K562 (cell line): ENCODE measurements at regions not wholly inside any gene's neighbourhood (a gene's known extent, or its start where the extent isn't known, plus 50 kb on each side); places are given as distances from the start of the nearest gene placed in this dataset.

Experiments
- BDP1 ChIP-seq: IDR thresholded peaks from 3 replicates; pipeline ENCODE4 v1.6.1; 2011; ENCODE audit not compliant: insufficient read length, insufficient read depth
- CEBPB ChIP-seq: fragments of 450-650 bp; IDR thresholded peaks from 2 replicates; pipeline ENCODE4 v1.6.1; 2016; ENCODE audit warnings: missing genetic modification characterization, missing compliant biosample characterization
- EGR1 ChIP-seq: fragments of 450-650 bp; conservative IDR thresholded peaks from 2 replicates; pipeline ENCODE4 v1.6.1; 2017; ENCODE audit warnings: mild to moderate bottlenecking
- PPARD ChIP-seq: fragments of 250-450 bp; sonication (Bioruptor Pico); IDR thresholded peaks from 2 replicates; pipeline ENCODE4 v1.8.0; 2022; ENCODE audit warnings: inconsistent platforms, mild to moderate bottlenecking, moderate library complexity
- RBFOX2 ChIP-seq: fragments of 200-400 bp; formaldehyde crosslinking; IDR thresholded peaks from 2 replicates; pipeline ENCODE4 v1.6.1; 2017; ENCODE audit warnings: low read depth, mild to moderate bottlenecking, low read length, moderate library complexity
- ZBED1 ChIP-seq: IDR thresholded peaks from 2 replicates; pipeline ENCODE4 v1.6.1; 2014
- TF ChIP-seq, protein P1 (sequence below): conservative IDR thresholded peaks from 2 replicates; pipeline ENCODE4 v1.6.1; 2011; ENCODE audit warnings: low read depth, mild to moderate bottlenecking, low read length; ENCODE audit not compliant: control insufficient read depth
- TF ChIP-seq, protein P2 (sequence below): fragments of 250-450 bp; sonication (Bioruptor Pico); IDR thresholded peaks from 2 replicates; pipeline ENCODE4 v1.5.0; 2020; ENCODE audit warnings: mild to moderate bottlenecking, borderline replicate concordance
- TF ChIP-seq, protein P3 (sequence below): IDR thresholded peaks from 2 replicates; pipeline ENCODE4 v1.6.1; 2011; ENCODE audit not compliant: insufficient read length; ENCODE audit errors: extremely low read depth
- TF ChIP-seq, protein P4 (sequence below): sonication (generic); formaldehyde crosslinking; IDR thresholded peaks from 2 replicates; pipeline ENCODE4 v1.8.0; 2023; ENCODE audit warnings: missing genetic modification reagents, mild to moderate bottlenecking, borderline replicate concordance

DNA sequence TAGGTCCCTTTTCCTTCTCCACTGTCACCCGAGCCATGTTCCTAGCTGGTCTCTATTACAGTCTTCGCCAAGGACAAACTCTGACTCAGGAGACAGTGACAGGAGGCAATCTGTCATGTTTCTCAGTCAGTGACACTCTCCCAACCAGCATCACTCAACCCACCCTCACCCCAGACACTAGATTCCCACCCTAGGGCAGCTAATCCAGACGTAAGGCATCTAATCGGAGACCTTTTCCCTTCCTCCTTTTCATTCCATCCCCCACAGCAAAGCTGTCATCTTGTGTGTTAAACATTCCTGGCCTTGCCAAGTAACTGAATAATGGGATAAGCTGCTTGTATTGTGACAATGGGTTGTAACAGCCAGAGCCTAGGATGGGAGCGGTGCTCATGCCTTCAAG lies 95.2 kb downstream of the SNX18 start (continued):
- TF ChIP-seq, protein P1, sequence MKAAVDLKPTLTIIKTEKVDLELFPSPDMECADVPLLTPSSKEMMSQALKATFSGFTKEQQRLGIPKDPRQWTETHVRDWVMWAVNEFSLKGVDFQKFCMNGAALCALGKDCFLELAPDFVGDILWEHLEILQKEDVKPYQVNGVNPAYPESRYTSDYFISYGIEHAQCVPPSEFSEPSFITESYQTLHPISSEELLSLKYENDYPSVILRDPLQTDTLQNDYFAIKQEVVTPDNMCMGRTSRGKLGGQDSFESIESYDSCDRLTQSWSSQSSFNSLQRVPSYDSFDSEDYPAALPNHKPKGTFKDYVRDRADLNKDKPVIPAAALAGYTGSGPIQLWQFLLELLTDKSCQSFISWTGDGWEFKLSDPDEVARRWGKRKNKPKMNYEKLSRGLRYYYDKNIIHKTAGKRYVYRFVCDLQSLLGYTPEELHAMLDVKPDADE = no peak
- TF ChIP-seq, protein P2, sequence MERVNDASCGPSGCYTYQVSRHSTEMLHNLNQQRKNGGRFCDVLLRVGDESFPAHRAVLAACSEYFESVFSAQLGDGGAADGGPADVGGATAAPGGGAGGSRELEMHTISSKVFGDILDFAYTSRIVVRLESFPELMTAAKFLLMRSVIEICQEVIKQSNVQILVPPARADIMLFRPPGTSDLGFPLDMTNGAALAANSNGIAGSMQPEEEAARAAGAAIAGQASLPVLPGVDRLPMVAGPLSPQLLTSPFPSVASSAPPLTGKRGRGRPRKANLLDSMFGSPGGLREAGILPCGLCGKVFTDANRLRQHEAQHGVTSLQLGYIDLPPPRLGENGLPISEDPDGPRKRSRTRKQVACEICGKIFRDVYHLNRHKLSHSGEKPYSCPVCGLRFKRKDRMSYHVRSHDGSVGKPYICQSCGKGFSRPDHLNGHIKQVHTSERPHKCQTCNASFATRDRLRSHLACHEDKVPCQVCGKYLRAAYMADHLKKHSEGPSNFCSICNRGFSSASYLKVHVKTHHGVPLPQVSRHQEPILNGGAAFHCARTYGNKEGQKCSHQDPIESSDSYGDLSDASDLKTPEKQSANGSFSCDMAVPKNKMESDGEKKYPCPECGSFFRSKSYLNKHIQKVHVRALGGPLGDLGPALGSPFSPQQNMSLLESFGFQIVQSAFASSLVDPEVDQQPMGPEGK = no peak
- TF ChIP-seq, protein P3, sequence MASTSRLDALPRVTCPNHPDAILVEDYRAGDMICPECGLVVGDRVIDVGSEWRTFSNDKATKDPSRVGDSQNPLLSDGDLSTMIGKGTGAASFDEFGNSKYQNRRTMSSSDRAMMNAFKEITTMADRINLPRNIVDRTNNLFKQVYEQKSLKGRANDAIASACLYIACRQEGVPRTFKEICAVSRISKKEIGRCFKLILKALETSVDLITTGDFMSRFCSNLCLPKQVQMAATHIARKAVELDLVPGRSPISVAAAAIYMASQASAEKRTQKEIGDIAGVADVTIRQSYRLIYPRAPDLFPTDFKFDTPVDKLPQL = no peak
- TF ChIP-seq ZBED1 = no peak
- TF ChIP-seq, protein P4, sequence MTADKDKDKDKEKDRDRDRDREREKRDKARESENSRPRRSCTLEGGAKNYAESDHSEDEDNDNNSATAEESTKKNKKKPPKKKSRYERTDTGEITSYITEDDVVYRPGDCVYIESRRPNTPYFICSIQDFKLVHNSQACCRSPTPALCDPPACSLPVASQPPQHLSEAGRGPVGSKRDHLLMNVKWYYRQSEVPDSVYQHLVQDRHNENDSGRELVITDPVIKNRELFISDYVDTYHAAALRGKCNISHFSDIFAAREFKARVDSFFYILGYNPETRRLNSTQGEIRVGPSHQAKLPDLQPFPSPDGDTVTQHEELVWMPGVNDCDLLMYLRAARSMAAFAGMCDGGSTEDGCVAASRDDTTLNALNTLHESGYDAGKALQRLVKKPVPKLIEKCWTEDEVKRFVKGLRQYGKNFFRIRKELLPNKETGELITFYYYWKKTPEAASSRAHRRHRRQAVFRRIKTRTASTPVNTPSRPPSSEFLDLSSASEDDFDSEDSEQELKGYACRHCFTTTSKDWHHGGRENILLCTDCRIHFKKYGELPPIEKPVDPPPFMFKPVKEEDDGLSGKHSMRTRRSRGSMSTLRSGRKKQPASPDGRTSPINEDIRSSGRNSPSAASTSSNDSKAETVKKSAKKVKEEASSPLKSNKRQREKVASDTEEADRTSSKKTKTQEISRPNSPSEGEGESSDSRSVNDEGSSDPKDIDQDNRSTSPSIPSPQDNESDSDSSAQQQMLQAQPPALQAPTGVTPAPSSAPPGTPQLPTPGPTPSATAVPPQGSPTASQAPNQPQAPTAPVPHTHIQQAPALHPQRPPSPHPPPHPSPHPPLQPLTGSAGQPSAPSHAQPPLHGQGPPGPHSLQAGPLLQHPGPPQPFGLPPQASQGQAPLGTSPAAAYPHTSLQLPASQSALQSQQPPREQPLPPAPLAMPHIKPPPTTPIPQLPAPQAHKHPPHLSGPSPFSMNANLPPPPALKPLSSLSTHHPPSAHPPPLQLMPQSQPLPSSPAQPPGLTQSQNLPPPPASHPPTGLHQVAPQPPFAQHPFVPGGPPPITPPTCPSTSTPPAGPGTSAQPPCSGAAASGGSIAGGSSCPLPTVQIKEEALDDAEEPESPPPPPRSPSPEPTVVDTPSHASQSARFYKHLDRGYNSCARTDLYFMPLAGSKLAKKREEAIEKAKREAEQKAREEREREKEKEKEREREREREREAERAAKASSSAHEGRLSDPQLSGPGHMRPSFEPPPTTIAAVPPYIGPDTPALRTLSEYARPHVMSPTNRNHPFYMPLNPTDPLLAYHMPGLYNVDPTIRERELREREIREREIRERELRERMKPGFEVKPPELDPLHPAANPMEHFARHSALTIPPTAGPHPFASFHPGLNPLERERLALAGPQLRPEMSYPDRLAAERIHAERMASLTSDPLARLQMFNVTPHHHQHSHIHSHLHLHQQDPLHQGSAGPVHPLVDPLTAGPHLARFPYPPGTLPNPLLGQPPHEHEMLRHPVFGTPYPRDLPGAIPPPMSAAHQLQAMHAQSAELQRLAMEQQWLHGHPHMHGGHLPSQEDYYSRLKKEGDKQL (CRISPR knock-in tag) = no peak
- TF ChIP-seq CEBPB (tag) = no peak
- TF ChIP-seq PPARD (CRISPR knock-in tag) = no peak
- TF ChIP-seq BDP1 = no peak
- TF ChIP-seq RBFOX2 = no peak
- no peak for TF ChIP-seq EGR1
